Panc1 (cell line): ENCODE measurements at regions not wholly inside any gene's neighbourhood (a gene's known extent, or its start where the extent isn't known, plus 50 kb on each side); places are given as distances from the start of the nearest gene placed in this dataset.

ENCODE experiments used
- ATAC-seq: fragments of 200-7000 bp; cut with Tn5 transposase; 2 replicates; pipeline ENCODE4 v1.9.1; 2020; ENCODE audit warnings: mild to moderate bottlenecking, moderate library complexity
- BruUV-seq: library from RNA; stranded (reverse); fragments of 400-500 nt; replicated peaks from 2 replicates; lab custom pipeline; 2021; lab: Mats Ljungman, UMichigan
- CTCF ChIA-PET: fragments of 300-600 bp; sonication (Branson Sonifier 250); formaldehyde crosslinking; loops from one replicate; lab custom pipeline; 2022; ENCODE audit warnings: antibody characterized with exemption; lab: Charles Lee
- POLR2A ChIA-PET: fragments of 300-600 bp; sonication (Branson Sonifier 250); formaldehyde crosslinking; loops from one replicate; lab custom pipeline; 2022; ENCODE audit warnings: antibody characterized with exemption; lab: Charles Lee
- DNase-seq: peaks from one replicate; pipeline ENCODE4 v3.0.0-alpha.2; 2010; ENCODE audit warnings: low read depth, low spot score
- H3K27ac ChIP-seq: 2 replicates; pipeline ENCODE4 v1.5.1; 2011; ENCODE audit warnings: mild to moderate bottlenecking, low read length, inconsistent platforms
- H3K27me3 ChIP-seq: fragments of 200-500 bp; sonication (Bioruptor generic); 2 replicates; pipeline ENCODE4 v1.6.0; 2014; ENCODE audit warnings: low read length, inconsistent platforms; ENCODE audit not compliant: control insufficient read depth, insufficient read depth
- H3K36me3 ChIP-seq: fragments of 200-500 bp; sonication (Bioruptor generic); 2 replicates; pipeline ENCODE4 v1.5.1; 2014; ENCODE audit warnings: inconsistent platforms, mild to moderate bottlenecking, low read length, moderate library complexity; ENCODE audit not compliant: control insufficient read depth, insufficient read depth
- H3K4me1 ChIP-seq: 2 replicates; pipeline ENCODE4 v1.5.1; 2011; ENCODE audit warnings: inconsistent platforms, mild to moderate bottlenecking, low read length, moderate library complexity; ENCODE audit not compliant: control insufficient read depth, insufficient read depth
- H3K4me3 ChIP-seq, 2 experiments: 2 replicates each; pipeline ENCODE4 v1.5.1; 2011 to 2012; ENCODE audit warnings: low read depth in 2 of 2, low read length in 2 of 2, mild to moderate bottlenecking in 2 of 2, inconsistent platforms in 1 of 2, moderate library complexity in 1 of 2
- H3K9me3 ChIP-seq: fragments of 200-500 bp; sonication (Bioruptor generic); 2 replicates; pipeline ENCODE4 v1.5.1; 2014; ENCODE audit warnings: low read depth, mild to moderate bottlenecking, inconsistent platforms, low read length, moderate library complexity; ENCODE audit not compliant: control insufficient read depth, insufficient read depth
- CTCF ChIP-seq: fragments of 450-650 bp; IDR thresholded peaks from 2 replicates; pipeline ENCODE4 v1.5.1; 2017; ENCODE audit warnings: mild to moderate bottlenecking
- POLR2AphosphoS5 ChIP-seq: IDR thresholded peaks from 2 replicates; pipeline ENCODE4 v1.6.1; 2012; ENCODE audit warnings: mild to moderate bottlenecking, low read depth, low read length, moderate library complexity
- SIN3A ChIP-seq: IDR thresholded peaks from 2 replicates; pipeline ENCODE4 v1.6.1; 2012; ENCODE audit warnings: low read depth, mild to moderate bottlenecking, low read length, moderate library complexity, borderline replicate concordance; ENCODE audit not compliant: insufficient read depth
- TCF7L2 ChIP-seq: IDR thresholded peaks from 2 replicates; pipeline ENCODE4 v1.6.1; 2011; ENCODE audit warnings: mild to moderate bottlenecking, low read depth, low read length, inconsistent platforms
- in situ Hi-C: cut with HindIII; loops from 2 replicates; pipeline ENCODE4 v1.10.0; 2016; ENCODE audit warnings: low sequenced_read_pairs, low pct_unique_long_range_greater_than_20kb
- intact Hi-C: fragments of 100-400 bp; cut with micrococcal nuclease; formaldehyde crosslinking; loops from one replicate; pipeline ENCODE4 v1.10.0; 2022; ENCODE audit not compliant: unreplicated experiment
- TF ChIP-seq, protein P1 (sequence below), 2 experiments: IDR thresholded peaks; 2 replicates each; pipeline ENCODE4 v1.6.1; 2011 to 2012; ENCODE audit warnings: low read depth in 2 of 2, control low read depth in 1 of 2, low read length in 1 of 2, mild to moderate bottlenecking in 1 of 2, moderate library complexity in 1 of 2; ENCODE audit not compliant: insufficient read depth in 1 of 2

GRCh38 chr2:104420420-104420819, 433.5 kb upstream of the POU3F3 start:
- BruUV-seq = no TSS peak
- Histone ChIP-seq H3K36me3 (no peaks in the 10 kb centered on the region; the same call in 1 of the 2 replicates), H3K27me3 (no peaks in the 10 kb centered on the region), H3K4me1 (no peaks in the 10 kb centered on the region), H3K9me3 (no peaks in the 10 kb centered on the region), H3K27ac (no peak overlapping the region), H3K4me3 (no peak overlapping the region)
- ChIA-PET POLR2A (interaction anchor here (0.7 kb wide), 1 partner anchor 948 kb away, joined by 3 read pairs; no protein-coding TSS in a partner anchor), CTCF (no interaction called here)
- ATAC-seq (no peak), DNase-seq (no peak)
- intact Hi-C loops (no loop called here), in situ Hi-C loops (no loop called here)
- TF ChIP-seq SIN3A = no peak
- TF ChIP-seq, protein P1, sequence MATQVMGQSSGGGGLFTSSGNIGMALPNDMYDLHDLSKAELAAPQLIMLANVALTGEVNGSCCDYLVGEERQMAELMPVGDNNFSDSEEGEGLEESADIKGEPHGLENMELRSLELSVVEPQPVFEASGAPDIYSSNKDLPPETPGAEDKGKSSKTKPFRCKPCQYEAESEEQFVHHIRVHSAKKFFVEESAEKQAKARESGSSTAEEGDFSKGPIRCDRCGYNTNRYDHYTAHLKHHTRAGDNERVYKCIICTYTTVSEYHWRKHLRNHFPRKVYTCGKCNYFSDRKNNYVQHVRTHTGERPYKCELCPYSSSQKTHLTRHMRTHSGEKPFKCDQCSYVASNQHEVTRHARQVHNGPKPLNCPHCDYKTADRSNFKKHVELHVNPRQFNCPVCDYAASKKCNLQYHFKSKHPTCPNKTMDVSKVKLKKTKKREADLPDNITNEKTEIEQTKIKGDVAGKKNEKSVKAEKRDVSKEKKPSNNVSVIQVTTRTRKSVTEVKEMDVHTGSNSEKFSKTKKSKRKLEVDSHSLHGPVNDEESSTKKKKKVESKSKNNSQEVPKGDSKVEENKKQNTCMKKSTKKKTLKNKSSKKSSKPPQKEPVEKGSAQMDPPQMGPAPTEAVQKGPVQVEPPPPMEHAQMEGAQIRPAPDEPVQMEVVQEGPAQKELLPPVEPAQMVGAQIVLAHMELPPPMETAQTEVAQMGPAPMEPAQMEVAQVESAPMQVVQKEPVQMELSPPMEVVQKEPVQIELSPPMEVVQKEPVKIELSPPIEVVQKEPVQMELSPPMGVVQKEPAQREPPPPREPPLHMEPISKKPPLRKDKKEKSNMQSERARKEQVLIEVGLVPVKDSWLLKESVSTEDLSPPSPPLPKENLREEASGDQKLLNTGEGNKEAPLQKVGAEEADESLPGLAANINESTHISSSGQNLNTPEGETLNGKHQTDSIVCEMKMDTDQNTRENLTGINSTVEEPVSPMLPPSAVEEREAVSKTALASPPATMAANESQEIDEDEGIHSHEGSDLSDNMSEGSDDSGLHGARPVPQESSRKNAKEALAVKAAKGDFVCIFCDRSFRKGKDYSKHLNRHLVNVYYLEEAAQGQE (IDR thresholded peaks at IDR 0.05; ENCODE audit: insufficient read depth in 1 of 2, low read depth in 2 of 2, low read length in 1 of 2) = no peak
- no peak for TF ChIP-seq TCF7L2
- no peak for TF ChIP-seq CTCF
- no peak for TF ChIP-seq POLR2AphosphoS5

DNA sequence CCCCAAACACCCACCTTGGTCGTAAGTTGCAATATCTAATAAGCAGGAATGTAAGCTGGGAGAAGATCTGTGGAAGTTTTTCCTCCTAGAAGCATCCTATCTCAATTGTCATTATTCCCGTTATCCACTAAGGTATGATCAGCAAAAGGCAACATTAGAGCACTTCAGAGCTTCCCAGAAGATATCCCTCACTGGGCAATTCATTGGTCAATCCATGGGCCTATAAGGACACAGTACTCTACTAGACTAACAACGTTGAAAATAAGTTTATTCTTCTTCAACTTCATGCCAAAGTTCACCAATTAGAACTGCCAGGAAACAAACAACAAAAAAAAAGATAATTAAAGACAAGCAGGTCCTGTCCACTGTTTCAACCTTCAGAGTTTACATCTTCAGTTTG, 433.0 kb upstream of the POU3F3 start:
- no peak for ATAC-seq
- intact Hi-C loops (no loop called here), in situ Hi-C loops (no loop called here)
- DNase-seq = no peak
- BruUV-seq = no TSS peak
- POLR2A ChIA-PET = interaction anchor here (0.7 kb wide), 1 partner anchor 947 kb away, joined by 3 read pairs; no protein-coding TSS in a partner anchor
- H3K36me3 ChIP-seq = no peaks in the 10 kb centered on the region; the same call in 1 of the 2 replicates
- no peaks in the 10 kb centered on the region for H3K9me3 ChIP-seq
- H3K27ac ChIP-seq = no peak overlapping the region
- H3K4me3 ChIP-seq = no peak overlapping the region
- no peaks in the 10 kb centered on the region for H3K27me3 ChIP-seq
- TF ChIP-seq, protein P1 (IDR thresholded peaks at IDR 0.05; ENCODE audit: insufficient read depth in 1 of 2, low read depth in 2 of 2, low read length in 1 of 2) = no peak
- TF ChIP-seq TCF7L2 = no peak
- CTCF ChIA-PET = no interaction called here
- no peaks in the 10 kb centered on the region for H3K4me1 ChIP-seq
